ENCODE measurements at regions not wholly inside any gene's neighbourhood (a gene's known extent, or its start where the extent isn't known, plus 50 kb on each side); places are given as distances from the start of the nearest gene placed in this dataset.

DNA sequence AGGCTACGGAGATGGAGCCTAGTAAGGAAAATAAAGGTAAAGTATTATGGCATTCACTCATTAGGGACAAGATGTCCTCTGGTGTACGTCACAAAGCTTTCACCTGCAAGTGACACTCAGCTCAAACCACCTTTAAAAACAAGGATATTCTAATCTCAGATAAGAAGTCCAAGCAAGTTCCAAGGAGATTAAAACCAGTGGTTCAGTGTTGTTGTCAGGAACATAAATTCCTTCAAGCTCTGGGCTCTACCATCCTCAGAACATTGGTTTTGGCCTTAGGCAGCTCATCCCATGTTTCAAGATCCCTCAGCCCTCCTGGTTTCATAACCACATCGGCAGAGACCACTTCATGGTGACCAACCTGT lies 116.5 kb downstream of the LY86 start:
- TF ChIP-seq CTCF (IDR thresholded peaks at IDR 0.05) = no peak
- no peak for TF ChIP-seq POLR2AphosphoS5 (IDR thresholded peaks at IDR 0.05)

Measured in stomach (tissue), 4 donors.